B cell (primary cell): ENCODE measurements at regions not wholly inside any gene's neighbourhood (a gene's known extent, or its start where the extent isn't known, plus 50 kb on each side); places are given as distances from the start of the nearest gene placed in this dataset.

ENCODE experiments used
- EZH2 ChIP-seq: IDR thresholded peaks from 2 replicates; pipeline ENCODE4 v1.6.1; 2012; ENCODE audit warnings: borderline replicate concordance, low read depth, mild to moderate bottlenecking, moderate library complexity, low read length; ENCODE audit not compliant: insufficient read depth, poor library complexity, severe bottlenecking
- TF ChIP-seq, protein P1 (sequence below): fragments of 200-600 bp; IDR thresholded peaks from one replicate; pipeline ENCODE4 v1.8.0; 2022; ENCODE audit warnings: antibody characterized with exemption, mild to moderate bottlenecking

DNA sequence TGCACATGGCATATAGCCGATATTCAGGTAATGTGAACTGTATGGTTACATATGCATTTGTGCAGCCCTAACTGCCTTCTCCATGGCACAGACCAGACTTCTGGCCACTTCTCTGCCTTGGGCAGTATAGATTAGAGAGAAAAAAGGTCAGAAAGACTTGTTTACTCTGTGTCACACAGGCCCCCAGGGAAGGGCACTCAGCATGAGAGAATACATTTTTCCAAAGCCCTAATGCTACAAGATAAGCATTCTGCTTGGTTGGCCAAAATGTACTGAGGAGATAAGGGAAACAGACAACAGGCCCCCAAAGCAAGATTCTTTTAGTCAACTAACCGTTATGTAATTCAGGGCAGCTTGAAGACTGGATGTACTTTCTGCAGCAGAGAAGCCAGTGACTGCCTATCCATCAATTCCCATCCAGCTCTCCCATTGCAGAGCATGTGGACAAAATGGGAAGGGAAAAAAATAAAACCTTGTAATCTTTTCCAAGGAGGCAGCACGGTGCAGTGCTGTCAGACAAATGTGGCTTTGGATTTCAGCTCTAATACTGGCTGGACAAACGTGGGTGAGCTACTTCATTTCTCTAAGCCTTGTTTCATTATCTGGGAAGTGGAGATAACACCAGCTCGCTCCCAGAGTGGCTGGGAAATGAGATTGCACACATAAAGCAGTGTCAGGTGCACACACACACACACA is 205.9 kb downstream of the NSG2 start:
- TF ChIP-seq, protein P1, sequence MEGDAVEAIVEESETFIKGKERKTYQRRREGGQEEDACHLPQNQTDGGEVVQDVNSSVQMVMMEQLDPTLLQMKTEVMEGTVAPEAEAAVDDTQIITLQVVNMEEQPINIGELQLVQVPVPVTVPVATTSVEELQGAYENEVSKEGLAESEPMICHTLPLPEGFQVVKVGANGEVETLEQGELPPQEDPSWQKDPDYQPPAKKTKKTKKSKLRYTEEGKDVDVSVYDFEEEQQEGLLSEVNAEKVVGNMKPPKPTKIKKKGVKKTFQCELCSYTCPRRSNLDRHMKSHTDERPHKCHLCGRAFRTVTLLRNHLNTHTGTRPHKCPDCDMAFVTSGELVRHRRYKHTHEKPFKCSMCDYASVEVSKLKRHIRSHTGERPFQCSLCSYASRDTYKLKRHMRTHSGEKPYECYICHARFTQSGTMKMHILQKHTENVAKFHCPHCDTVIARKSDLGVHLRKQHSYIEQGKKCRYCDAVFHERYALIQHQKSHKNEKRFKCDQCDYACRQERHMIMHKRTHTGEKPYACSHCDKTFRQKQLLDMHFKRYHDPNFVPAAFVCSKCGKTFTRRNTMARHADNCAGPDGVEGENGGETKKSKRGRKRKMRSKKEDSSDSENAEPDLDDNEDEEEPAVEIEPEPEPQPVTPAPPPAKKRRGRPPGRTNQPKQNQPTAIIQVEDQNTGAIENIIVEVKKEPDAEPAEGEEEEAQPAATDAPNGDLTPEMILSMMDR, result no peak
- no peak for TF ChIP-seq EZH2
